GM18951 (cell line): ENCODE measurements at regions not wholly inside any gene's neighbourhood (a gene's known extent, or its start where the extent isn't known, plus 50 kb on each side); places are given as distances from the start of the nearest gene placed in this dataset.

Experiments
- POLR2A ChIP-seq: IDR thresholded peaks from 4 replicates; pipeline ENCODE4 v1.6.1; 2011; ENCODE audit warnings: mild to moderate bottlenecking; ENCODE audit not compliant: insufficient read length, insufficient read depth; ENCODE audit errors: extremely low read depth
- in situ Hi-C: fragments of 300-500 bp; cut with MboI; formaldehyde crosslinking; loops from one replicate; pipeline ENCODE4 v1.12.0; 2022; ENCODE audit warnings: low sequenced_read_pairs, mixed read lengths, inconsistent platforms; ENCODE audit not compliant: unreplicated experiment

GRCh38 chr12:65648461-65648860, 175.8 kb upstream of the HMGA2 start:
- in situ Hi-C loops: no loop called here

GRCh38 chr12:65649126-65649525, 175.2 kb upstream of the HMGA2 start:
- in situ Hi-C loops: no loop called here

More at GRCh38 chr12:65648461-65648860, 175.8 kb upstream of the HMGA2 start:
- TF ChIP-seq POLR2A: no peak

GRCh38 chr12:65651060-65651459, 173.2 kb upstream of the HMGA2 start:
- TF ChIP-seq POLR2A: no peak
- in situ Hi-C loops: no loop called here

More at GRCh38 chr12:65649126-65649525, 175.2 kb upstream of the HMGA2 start:
- no peak for TF ChIP-seq POLR2A

- no peak for TF ChIP-seq POLR2A
- in situ Hi-C loops: no loop called here
These were observed 171.0 kb upstream of the HMGA2 start for GRCh38 chr12:65653321-65653720.

GRCh38 chr12:65653946-65654629, 170.2 kb upstream of the HMGA2 start:
- in situ Hi-C loops: no loop called here
- no peak for TF ChIP-seq POLR2A

GRCh38 chr12:65655074-65655493, 169.2 kb upstream of the HMGA2 start:
- in situ Hi-C loops: no loop called here
- TF ChIP-seq POLR2A: no peak

- TF ChIP-seq POLR2A: no peak
These were observed 168.0 kb upstream of the HMGA2 start for GRCh38 chr12:65656156-65656882.

GRCh38 chr12:65656891-65657351, 167.4 kb upstream of the HMGA2 start:
- in situ Hi-C loops: no loop called here
- TF ChIP-seq POLR2A: no peak

More at GRCh38 chr12:65656156-65656882, 168.0 kb upstream of the HMGA2 start:
- in situ Hi-C loops: no loop called here

- in situ Hi-C loops: no loop called here
These were observed 166.6 kb upstream of the HMGA2 start for GRCh38 chr12:65657635-65658034.

GRCh38 chr12:65658360-65658759, 165.9 kb upstream of the HMGA2 start:
- no peak for TF ChIP-seq POLR2A
- in situ Hi-C loops: no loop called here

More at GRCh38 chr12:65657635-65658034, 166.6 kb upstream of the HMGA2 start:
- no peak for TF ChIP-seq POLR2A

- in situ Hi-C loops: no loop called here
- no peak for TF ChIP-seq POLR2A
These were observed 164.6 kb upstream of the HMGA2 start for GRCh38 chr12:65659681-65660080.

- in situ Hi-C loops: no loop called here
- no peak for TF ChIP-seq POLR2A
These were observed 164.2 kb upstream of the HMGA2 start for GRCh38 chr12:65660096-65660495.

- TF ChIP-seq POLR2A: no peak
- in situ Hi-C loops: no loop called here
These were observed 163.4 kb upstream of the HMGA2 start for GRCh38 chr12:65660836-65661235.

- in situ Hi-C loops: no loop called here
- no peak for TF ChIP-seq POLR2A
These were observed 161.7 kb upstream of the HMGA2 start for GRCh38 chr12:65662590-65662989.

- in situ Hi-C loops: no loop called here
- no peak for TF ChIP-seq POLR2A
These were observed 161.2 kb upstream of the HMGA2 start for GRCh38 chr12:65663097-65663496.
